WERI-Rb-1 (cell line): ENCODE measurements at regions not wholly inside any gene's neighbourhood (a gene's known extent, or its start where the extent isn't known, plus 50 kb on each side); places are given as distances from the start of the nearest gene placed in this dataset.

Source experiments
- DNase-seq: peaks from one replicate; pipeline ENCODE4 v3.0.0-alpha.2; 2020
- H3K27ac ChIP-seq: fragments of 250-450 bp; sonication (Bioruptor Pico); 2 replicates; pipeline ENCODE4 v1.5.1; 2020; ENCODE audit warnings: mild to moderate bottlenecking, moderate library complexity
- H3K27me3 ChIP-seq: fragments of 250-450 bp; sonication (Bioruptor Pico); 2 replicates; pipeline ENCODE4 v1.5.1; 2021; ENCODE audit warnings: mild to moderate bottlenecking, low read depth, moderate library complexity; ENCODE audit not compliant: insufficient read depth, severe bottlenecking
- H3K36me3 ChIP-seq: fragments of 250-450 bp; sonication (Bioruptor Pico); 2 replicates; pipeline ENCODE4 v1.5.1; 2020; ENCODE audit warnings: mild to moderate bottlenecking, moderate library complexity
- H3K4me3 ChIP-seq: 2 replicates; pipeline ENCODE4 v1.5.1; 2011; ENCODE audit warnings: low read depth, mild to moderate bottlenecking, control low read depth, low read length
- H3K9me3 ChIP-seq: fragments of 250-450 bp; sonication (Bioruptor Pico); 2 replicates; pipeline ENCODE4 v1.5.1; 2021; ENCODE audit warnings: mild to moderate bottlenecking, moderate library complexity; ENCODE audit not compliant: severe bottlenecking
- CTCF ChIP-seq: IDR thresholded peaks from 2 replicates; pipeline ENCODE4 v1.5.1; 2011; ENCODE audit warnings: low read depth, mild to moderate bottlenecking, control low read depth, inconsistent platforms, low read length

DNA sequence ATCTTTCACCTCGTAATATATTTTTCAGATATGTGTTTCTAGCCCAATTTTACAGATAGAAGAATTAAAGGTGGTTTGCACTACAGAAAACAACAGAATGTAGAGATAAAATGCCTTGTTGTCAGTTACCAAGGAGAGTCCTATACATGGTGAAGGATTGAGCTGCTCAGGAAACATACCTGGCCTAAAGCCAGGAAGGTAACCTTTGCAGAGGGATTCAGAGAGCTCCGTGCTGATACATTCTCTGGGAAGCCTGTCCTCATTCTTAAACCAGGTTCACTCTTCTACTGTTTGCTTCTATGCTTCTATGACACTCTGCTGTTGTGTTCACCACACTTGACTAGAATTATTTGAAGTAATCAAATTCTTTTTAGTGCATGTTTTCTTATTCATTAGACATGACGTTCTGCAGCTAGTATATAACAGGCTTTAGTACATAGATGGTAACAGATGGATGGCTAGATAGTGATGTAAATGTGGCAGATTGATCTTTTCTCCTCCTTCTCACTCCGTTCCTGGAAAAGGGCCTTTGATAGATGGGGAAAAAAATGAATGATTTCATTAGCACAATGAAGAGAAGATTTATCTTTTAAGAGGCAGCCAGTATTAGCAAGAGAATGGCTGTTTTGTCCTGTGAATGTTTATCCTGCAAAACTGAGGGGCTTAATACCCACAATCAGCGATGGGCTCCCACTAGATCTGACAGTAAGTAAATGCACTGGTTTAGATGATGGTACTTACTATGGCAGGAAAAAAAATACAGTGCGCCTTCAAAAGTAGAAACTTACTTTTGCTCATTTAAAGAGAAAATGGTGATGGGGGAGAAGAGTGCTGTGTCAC is 589.6 kb upstream of the FAM98A start:
- H3K27me3 ChIP-seq = no peaks in the 10 kb centered on the region
- TF ChIP-seq CTCF = no peak
- H3K4me3 ChIP-seq = no peak overlapping the region
- no peak for DNase-seq
- H3K9me3 ChIP-seq = no peaks in the 10 kb centered on the region
- H3K27ac ChIP-seq = no peak overlapping the region
- no peaks in the 10 kb centered on the region for H3K36me3 ChIP-seq

- TF ChIP-seq CTCF = no peak
- Histone ChIP-seq H3K9me3 (no peaks in the 10 kb centered on the region), H3K27ac (no peak overlapping the region), H3K4me3 (no peak overlapping the region), H3K36me3 (no peaks in the 10 kb centered on the region), H3K27me3 (no peaks in the 10 kb centered on the region)
- no peak for DNase-seq
Measured at GRCh38 chr2:34179511-34179910, 580.4 kb upstream of the FAM98A start.

DNA sequence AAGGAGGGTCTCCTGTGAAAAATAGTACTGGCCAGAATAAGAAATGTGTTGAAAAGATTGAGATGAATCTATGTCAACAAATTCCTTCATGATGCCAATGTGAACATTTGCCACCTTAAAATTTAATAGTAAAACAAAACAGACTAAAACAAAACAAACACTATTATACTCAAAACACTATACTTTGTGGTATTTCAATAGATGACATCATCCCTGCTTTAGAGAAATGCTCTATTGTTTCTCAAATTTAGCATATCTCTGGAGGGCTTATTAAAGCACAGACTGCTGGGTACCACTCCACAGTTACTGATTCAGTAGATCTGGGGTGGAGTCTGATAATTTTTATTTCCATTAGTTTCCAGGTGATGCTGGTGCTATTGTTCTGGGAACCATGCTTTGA is 579.4 kb upstream of the FAM98A start:
- H3K27ac ChIP-seq = no peak overlapping the region
- H3K4me3 ChIP-seq = no peak overlapping the region
- no peaks in the 10 kb centered on the region for H3K9me3 ChIP-seq
- TF ChIP-seq CTCF = no peak
- no peaks in the 10 kb centered on the region for H3K27me3 ChIP-seq
- DNase-seq = no peak
- no peaks in the 10 kb centered on the region for H3K36me3 ChIP-seq

DNA sequence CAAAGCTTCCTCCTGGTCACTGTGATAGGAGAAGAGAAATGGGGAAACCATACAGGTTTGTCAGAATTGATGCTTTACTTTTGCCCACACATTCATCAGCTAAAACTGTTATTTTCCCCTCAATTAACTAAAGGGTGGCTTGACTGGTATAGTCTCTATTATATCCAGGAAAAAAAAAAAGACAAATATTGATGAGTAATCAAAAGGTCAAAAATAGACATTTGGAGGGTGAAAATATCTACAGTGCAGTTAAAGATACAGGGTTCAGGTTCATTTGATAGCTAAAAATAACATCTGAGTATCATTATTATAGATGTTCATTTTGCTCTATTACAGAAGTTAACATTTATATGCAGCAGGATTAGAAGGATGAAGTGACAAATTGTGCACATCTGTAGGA is 577.6 kb upstream of the FAM98A start:
- no peaks in the 10 kb centered on the region for H3K36me3 ChIP-seq
- TF ChIP-seq CTCF = no peak
- no peaks in the 10 kb centered on the region for H3K9me3 ChIP-seq
- DNase-seq = no peak
- H3K27me3 ChIP-seq = no peaks in the 10 kb centered on the region
- H3K27ac ChIP-seq = no peak overlapping the region
- no peak overlapping the region for H3K4me3 ChIP-seq

DNA sequence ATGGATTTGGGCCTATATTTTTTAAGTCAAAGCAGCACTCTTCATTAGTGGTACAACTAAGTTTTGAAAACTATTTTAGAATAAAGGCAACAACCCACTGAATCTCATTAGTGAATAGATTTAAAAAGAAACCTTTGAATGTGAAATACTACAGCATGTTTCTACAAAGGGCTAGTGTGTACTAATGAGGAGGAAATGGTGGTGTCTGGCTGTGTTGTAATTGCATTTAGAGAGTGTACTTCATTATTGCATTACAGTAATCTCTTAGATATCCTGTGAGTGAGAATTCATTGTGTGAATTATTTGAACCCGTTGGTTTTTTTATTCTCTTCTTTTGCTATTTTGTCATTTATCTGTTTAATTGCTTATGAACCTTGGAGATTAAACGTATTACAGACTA is 575.4 kb upstream of the FAM98A start:
- Histone ChIP-seq H3K4me3 (no peak overlapping the region), H3K36me3 (no peaks in the 10 kb centered on the region), H3K27me3 (no peaks in the 10 kb centered on the region), H3K27ac (no peak overlapping the region), H3K9me3 (no peaks in the 10 kb centered on the region)
- DNase-seq = no peak
- no peak for TF ChIP-seq CTCF

DNA sequence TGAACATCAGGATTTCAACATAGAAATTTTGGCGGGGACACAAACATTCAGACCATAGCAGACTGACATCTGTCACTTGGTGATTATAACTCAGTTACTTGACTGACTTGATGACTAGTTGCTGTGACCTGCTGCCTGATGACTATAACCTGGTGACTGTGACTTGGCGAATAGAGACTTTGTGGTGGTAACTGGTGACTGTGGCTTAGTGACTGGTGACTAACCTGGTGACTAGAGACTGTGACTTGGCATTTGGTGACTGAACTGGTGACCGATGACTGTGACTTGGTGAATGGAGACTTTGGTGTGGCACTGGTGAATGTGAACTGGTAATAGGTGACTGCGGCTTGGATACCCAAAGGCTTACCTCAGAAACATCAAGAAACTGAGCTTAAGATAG is 563.1 kb upstream of the FAM98A start:
- DNase-seq = no peak
- Histone ChIP-seq H3K27me3 (no peaks in the 10 kb centered on the region), H3K4me3 (no peak overlapping the region), H3K36me3 (no peaks in the 10 kb centered on the region), H3K9me3 (no peaks in the 10 kb centered on the region), H3K27ac (no peak overlapping the region)
- no peak for TF ChIP-seq CTCF
